DMS53 (cell line): ENCODE measurements at regions not wholly inside any gene's neighbourhood (a gene's known extent, or its start where the extent isn't known, plus 50 kb on each side); places are given as distances from the start of the nearest gene placed in this dataset.
"Not testable (repeated sequence)": the region's sequence is repeated elsewhere in the genome, so short reads cannot be mapped to it uniquely, and the experiment has no call there.

Experiments used
- DNase-seq: peaks from one replicate; lab custom pipeline; 2025; lab: John Stamatoyannopoulos, UW

DNA sequence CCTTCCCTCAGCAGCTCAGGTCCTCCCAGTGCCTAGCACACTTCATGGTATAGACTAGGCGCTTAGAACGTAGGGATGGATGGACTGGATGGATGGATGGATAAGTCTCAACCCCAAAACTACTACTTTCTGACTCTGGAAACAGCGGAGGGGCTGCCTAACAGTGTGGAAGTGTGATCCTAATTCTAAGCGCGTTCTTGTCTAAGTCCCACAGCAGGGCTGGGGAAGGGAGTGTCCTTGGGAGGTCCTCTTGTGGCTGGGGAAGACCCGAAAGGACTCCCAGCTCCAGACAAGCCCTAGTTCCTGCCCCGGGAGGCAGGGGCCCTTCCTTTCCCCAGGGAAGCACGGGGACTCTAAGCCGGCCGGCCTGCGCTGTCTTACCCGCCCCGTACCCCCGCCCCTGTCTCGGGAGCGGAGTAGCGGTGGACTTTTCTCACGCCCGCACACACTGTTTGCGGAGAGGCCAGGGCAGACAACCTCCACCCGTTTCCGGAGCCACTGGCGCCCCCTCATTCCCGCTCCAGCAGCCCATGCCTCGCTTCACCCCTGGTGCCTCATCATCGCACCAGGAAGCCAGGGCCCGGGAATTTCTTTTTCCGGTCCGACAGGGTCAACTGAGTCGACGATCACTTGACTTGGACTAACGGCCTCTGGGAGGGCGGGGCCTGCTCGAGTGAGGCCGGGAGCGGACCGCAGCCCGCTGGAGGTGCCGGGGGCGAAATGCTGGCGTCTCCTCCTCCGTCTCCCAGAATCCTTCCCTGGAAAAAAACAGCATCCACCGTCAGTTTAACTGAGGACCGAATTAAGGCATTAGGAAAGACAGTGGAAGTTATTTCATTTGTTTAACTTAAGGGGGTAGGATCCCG is 133.3 kb downstream of the TBC1D2B start:
- peak; percentile 90 for DNase-seq

DNA sequence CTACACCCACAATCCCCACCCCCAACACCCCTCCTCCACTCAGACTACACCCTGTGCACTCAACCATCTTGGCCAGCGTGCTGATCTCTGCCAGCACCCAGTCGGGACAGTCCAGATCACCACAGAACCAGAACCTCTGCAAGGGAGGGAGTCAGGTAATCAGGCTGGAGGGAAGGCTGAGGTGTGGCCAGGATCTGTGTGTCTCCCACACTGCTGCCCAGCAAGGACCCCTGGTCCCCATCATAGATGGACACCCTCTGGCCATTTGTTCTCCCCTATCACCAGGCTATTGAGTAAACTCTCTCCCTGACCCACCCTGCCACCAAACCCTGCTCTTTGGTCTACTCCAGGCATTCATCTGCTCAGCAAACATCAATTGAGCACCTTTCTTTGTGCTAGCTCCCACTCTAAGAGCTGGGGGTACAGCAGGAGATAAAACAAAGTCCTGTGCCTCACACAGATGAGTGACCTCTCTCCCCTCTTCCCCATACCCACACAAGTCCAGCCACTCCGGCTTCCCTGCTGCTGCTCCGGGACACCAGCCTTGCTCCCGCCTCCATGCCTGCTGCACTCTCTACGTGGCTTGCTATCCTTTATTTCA is 134.8 kb downstream of the TBC1D2B start:
- no peak for DNase-seq

DNA sequence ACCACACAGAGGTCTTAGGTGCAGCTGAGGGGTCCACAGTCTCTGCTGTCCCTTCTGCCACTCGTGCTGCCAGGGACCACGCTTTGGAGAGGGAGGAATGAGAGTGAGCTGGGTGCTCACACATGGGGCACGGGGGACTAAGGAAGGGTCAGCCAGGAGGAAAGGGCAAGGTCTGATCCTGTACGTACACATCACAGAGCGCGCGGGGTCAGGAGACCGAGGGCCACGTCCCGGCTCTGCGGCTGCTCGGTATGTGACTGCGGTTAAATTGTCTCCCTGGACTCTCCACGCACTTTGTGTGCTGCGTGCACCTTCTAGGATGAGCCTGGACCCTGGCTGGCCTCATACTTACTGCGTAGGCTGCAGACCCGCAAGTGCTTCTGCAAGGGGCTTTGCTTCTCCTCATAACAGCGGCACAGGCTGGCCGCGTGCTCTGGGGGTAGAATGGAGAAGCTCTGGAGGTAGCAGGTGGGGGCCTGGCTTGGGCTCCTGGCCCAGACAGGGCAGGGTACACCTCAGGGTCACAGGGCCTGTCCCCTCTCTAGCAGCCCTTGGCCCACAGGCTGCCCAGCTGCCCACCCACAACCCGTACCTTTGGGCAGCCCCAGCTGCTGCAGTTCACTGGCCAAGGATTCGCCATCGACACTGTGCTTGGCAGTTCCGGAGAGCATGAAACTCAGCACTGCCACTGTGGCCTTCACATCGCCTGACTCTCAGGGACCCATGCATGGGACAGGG is 136.3 kb downstream of the TBC1D2B start:
- DNase-seq, result not testable (repeated sequence)

DNA sequence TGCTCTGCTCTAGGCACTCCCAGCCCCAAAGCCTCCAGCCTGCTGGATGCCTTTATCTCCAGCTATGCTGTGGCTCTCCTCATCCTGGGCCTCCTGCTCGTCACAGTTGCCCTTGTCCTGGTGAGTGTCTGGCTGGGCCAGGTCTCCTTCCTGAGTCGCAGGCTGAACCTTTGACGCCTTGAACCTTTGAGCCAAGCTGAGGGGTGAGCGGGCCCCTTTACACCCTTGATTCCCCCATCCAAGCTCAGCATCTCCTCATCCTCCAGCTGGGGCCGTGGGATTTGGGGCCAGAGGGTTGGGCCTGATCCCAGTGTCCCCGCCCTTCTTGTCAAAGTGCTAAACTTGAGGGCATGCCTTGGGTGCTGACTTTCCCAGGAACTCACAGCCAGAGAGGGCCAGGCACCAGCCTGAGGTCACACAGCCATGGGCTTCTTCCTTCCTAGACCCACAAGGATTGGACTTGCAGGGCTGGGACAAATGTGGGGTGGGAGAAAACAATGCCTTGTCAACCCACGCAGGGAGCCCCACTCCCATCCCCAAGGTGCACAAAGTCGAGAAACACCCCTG is 137.0 kb downstream of the TBC1D2B start:
- DNase-seq, result no peak

DNA sequence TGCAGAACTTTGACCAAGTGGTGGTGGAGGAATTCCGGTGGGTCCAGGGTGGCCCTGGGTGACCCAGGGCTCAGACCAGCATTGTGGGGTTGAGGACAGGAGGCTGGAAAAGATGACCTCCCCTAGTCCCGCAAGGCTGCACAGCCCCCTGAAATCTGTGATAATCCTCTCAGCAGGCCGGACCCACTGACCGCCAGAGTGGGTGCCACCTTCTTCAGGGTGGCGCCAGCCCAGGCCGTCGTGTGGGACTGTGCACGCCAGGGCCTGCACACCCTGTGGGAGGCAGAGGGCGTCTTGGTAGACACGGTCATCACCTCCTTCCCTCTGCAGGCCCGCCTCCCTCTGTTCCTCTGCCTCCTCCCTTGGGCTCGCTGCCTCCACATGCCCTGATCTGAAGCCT is 137.7 kb downstream of the TBC1D2B start:
- no peak for DNase-seq

DNA sequence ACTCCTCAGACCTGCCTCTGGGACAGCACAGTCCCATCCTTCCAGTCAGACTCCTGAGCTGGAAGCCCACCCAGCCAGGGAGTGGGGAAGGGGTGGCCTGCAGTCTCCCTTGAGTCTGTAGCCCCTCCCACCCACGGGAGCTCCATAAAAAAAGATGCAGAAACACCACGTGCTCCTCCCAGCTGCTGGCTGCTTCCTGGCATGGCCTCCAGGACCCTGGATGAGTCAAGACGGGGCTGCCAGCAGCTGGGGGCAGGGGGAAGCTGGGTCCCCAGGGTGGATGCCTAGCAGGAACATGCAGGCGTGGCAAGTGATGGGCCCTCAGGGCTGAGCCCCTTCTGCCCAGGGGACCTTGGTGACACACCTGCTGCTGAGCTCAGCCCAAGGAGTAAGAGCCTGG is 138.5 kb downstream of the TBC1D2B start:
- DNase-seq, result peak; percentile 17

DNA sequence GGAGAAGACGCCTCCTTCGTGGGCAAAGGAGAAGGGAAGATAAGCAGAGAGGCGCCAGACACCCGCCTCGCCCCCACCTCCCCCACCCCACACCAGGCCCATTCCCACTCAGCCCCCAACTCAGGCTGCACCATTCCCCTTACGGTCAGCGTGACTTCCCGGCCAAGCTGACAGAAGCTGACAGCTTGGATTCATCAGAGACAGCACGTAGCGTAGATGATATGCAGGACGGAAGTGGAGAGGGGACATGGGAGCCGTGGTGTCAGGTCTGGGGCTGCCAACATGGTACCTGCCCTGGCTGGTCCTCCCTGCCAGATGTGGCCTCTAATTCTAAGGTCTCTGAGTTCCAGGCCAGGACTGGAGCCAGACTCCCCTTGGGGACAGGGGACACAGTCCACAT is 139.0 kb downstream of the TBC1D2B start:
- DNase-seq, result not testable (repeated sequence)

DNA sequence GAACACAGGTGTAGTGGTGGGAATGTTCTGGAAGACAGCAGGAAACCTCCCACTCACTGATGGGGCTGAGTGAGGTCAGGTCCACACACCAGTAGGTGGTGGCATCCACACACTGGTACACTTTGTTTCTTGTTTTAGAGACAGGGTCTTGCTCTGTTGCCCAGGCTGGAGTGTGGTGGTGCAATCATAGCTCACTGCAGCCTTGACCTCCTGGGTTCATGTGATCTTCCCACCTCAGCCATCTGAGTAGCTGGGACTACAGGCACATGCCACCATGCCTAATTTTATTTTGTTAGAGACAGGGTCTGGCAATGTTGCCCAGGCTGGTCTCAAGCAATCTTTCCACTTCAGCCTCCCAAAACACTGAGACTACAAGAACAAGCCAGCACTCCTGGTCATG is 140.9 kb downstream of the TBC1D2B start:
- not testable (repeated sequence) for DNase-seq

DNA sequence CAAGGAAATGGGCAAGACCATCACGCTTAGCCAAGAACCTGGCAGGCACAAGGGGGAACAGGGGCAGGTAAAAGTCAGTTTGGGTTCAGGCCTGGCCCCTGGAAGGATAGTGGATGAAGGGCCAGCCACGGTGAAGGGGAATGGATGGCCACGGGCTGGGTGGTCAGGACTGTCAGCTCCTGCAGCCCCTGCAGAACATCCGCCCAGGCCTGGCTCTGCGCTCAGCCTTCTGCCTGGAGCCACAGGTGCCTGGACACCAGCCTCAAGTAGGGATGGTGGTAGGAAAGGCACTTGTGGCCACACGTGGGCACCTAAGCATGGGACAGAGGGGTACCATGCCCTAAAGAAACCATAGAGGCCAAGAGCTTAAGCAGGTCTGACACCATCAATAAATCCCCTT is 143.0 kb downstream of the TBC1D2B start:
- not testable (repeated sequence) for DNase-seq

DNA sequence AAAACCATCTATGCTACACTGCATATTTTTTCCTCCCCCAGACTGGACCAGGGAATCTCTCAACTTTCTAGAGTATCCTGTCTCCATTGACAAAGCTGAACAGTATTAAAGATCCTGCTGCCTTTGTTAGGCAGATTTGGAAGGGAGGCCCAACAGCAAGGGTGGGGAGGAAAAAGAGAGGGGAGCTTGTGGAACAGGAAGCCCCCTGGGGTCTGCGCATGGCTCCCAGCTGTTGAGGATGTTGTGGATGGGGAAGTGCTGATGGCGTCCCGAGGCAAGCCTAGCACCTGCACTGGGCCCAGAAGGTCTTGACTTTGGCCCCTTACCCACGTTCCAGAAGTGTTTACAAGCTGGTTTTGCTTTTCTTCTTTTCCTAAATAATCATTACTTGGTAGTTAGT is 146.6 kb downstream of the TBC1D2B start:
- DNase-seq, result not testable (repeated sequence)

DNA sequence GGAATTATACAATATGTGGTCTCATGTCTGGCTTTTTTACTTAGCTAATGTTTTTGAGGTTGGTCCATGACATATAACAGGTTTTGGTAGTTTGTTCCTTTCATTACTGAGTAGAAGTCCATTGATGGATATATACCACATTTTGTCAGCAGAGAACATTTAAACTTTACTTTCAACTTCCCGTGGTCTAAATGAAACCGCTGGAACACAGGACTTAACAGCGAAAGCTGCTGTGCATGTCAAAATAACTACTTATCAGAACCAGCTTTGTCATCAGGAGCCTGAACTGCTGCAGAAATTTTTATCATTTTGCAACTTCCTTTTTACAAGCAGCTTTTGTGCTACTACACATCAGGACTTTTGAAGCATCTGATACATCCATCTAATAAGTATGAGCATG is 147.0 kb downstream of the TBC1D2B start:
- not testable (repeated sequence) for DNase-seq

DNA sequence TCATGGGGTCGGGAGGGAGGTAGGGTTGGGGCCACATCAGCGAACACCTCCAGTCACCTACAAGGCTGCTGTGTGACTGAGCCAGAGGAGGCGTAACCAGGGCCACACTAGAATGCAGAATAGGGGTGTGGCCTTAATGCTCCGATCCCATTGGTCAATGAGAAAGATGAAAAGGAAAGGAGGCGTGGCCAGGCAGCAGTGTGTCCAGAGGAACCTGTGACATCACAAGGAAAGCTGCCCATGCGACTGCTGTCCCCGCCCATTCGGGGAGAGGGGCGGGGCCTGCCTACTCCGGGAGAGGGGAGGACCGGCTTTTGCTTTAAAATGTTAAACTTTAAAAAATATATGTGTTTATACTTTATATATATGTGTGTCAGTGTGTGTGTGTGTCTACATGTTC is 150.7 kb downstream of the TBC1D2B start:
- peak; percentile 22 for DNase-seq

DNA sequence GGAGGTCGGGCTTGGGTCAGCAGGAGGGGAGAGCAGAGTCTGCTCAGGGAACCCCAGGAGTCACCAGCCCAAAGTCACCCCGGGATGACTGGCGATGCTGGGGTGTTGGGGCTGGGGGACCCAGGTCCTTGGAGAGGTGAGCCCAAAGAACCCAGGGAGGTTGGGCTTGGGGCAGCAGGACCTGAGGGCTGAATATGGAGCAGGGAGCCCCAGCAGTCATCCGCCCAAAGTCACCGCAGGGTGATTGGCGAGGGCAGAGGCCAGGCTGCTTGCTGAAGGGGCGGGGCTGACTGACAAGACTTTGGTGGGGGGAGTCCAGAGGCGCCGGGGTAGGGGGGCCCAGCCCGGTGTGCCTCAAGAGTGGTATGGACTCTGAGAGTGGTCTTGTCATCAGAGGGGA is 151.2 kb downstream of the TBC1D2B start:
- not testable (repeated sequence) for DNase-seq

DNA sequence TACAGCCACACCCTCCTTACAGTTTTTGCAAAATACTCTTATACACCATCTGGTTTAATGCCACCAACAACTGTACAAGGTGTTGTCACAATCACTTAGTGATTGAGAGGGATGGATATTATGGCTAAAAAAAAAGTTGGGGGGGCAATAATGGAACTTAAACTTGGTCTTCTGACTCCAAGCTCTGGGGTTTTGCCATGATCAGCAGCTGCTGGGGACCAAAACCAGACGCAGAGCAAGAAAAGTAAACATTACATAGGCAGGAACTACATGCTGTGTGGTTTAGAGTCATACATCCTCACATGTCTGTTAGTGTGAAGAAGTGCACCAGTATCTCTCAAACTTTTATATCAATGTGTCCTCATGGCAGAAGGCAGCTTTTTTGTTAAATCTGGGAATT is 152.4 kb downstream of the TBC1D2B start:
- peak; percentile 22 for DNase-seq

DNA sequence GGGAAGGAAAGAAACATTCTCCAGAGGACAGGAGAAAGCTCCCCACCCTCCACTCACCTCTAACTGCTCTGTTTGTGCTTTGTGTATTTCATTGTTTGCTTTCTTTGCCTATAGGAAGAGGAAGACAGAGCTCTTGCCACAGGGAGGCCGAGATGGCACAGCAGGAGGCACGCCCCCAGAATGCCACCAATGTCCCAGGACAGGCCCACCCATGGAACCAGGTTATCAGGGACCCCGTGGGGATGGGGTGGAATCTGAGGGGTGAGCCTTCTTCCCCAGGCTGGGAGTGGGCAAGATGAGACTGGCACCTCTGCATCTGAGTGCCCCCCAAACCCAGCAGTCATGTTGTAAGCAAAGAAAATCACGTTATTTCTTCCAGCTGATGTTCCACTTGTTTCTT is 155.8 kb downstream of the TBC1D2B start:
- DNase-seq, result no peak

DNA sequence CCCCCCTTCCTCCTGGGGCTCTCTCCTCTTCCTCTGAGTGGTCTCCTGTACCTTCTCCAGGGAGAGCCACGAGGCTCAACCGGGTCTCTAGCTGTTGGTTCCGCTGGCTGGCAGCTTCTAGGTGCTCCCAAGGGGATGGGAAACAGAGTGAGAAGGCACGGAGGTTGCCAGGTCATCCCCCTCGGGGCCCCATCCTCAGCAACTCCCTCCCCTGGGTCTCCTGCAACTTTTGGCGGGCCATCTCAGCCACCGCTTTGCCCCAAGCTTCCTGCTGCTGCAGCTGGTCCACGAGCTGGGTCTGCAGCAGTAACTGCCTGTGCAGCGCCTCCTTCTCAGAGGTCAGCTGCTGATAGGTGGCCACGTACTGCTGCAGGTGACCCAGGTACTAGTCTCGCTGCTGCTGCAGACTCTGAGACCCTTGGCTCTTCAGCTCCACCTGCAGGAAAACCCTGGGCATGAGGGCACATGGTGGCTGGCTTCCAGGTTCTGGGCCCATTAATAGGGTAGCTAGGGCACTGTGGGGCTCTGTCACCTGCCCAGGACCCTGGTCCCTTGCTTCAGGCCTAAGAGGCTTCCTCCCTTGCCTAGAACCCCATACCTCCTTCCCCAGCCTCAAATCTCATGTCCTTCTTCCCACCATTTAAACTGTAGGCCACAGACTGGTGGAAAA is 160.4 kb downstream of the TBC1D2B start:
- peak; percentile 50 for DNase-seq

DNA sequence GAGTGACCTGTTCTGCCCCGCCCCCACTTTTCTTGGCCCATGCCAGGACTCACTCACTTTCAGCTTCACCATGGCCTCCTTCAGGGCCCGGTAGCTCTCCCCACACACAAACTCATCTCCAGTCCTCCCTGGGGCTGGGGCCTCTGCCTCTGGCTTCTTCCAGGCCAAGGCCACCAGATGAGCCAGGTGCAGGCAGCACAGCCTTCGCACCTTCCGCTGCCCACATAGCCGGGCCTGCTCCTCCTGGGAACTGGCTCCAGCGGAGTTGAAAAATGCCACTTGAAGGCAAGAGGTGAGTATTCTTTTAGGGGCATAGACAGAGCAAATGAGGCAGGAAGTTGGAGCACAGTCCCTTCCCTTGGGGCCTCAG is 161.6 kb downstream of the TBC1D2B start:
- DNase-seq, result not testable (repeated sequence)

DNA sequence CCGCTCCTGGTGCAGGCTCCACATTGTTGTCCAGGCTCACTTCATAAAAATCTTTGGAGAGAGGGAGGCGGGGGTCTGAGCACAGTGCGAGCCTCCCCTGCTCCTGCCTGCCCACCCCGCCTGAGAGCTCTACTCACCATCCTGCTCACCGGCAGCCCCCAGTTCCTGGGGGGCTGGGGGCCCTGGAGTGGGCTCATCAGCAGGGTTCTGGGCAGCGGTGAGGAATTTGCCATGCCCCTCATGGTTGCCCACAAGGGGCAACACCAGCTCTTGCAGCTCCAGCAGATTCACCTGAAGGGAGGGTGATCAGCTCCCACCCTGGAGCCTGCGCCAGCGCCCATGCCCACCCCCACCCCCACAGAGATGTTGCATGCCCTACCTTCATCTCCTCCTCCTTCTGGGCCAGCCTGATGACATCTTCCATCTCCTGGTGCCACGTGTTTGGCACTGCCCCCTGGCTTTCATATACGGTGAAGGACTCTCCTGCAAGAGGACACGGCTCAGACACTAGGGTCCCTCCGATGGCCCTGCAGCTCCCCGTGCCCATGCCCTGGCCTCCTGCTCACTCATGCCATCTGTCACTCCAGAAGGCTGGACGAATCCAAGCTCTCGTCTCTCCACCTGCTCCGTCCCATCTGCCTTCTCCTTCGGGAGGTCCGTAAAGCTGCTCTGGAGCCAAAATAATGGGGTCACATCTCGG is 162.1 kb downstream of the TBC1D2B start:
- DNase-seq, result no peak

DNA sequence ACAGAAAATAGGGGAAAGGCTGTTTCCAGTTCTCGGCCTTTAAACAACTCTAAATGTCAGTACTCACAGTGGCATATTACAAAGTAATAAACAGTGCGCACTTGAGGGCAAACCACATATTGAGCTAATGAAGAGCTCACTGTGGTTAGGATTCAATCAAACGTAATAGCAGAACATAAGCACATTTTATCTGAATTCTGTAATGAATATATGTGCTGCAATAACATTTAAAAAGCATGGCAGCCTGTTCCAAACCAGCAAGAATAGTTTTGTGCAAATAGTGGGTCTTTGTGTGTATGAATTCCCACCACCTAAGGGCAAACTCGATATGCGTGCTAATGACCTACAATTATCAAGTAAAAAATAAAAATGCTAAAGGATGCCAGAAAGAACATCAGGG is 163.0 kb downstream of the TBC1D2B start:
- DNase-seq, result not testable (repeated sequence)

DNA sequence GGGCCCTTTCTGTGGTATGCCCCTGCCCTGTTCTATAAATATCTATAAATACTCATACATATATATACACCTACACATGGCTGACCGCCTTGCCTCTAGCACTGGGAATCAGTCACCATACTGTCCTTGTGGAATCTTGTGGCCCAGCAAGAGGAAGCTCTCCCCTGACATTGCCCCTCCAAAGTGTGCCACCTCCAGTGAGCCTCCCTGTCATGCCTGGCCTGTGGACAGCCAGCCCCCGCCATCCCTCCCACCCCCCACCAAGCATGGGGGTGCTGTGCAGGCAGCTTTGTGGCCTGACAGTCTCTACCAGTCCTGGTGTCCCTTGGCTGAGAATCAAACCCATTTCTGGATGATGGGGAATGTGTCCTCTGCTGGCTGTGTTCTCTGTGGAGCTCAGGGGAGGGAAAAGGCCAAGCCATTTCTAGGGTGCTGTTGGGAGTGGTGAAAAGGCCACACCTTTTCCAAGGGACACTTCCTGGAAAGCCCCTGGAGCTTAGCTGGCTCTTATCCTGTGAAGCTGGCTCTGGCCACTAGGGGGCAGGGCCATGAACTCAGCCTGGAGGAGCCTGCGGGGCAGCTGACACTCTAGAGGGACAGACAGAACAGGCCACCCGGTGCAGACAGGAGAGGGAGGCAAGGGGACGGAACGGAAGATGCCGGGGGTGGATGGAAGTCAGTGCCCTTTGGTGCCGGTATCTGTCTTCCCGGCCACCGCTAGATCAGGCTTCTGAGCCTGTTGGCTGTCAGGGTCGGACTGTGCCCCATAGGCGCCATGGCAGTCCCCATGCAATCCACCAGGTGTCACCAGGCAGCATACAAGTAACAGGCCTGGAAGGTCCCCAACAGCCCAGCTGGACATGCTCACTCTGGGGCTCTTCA is 167.2 kb downstream of the TBC1D2B start:
- DNase-seq, result peak; percentile 84
